B cell (primary cell): ENCODE measurements at regions not wholly inside any gene's neighbourhood (a gene's known extent, or its start where the extent isn't known, plus 50 kb on each side); places are given as distances from the start of the nearest gene placed in this dataset.

Experiments used
- ATAC-seq: fragments of 200-7000 bp; cut with Tn5 transposase; one replicate; pipeline ENCODE4 v1.10.0; 2021; ENCODE audit warnings: low read depth, mild to moderate bottlenecking, moderate number of reproducible peaks, moderate library complexity
- CTCF ChIA-PET: fragments of 350-600 bp; sonication (Branson Sonifier 250); formaldehyde crosslinking; loops from one replicate; lab custom pipeline; 2021; ENCODE audit warnings: antibody characterized with exemption, inconsistent platforms; lab: Charles Lee
- POLR2A ChIA-PET: fragments of 350-600 bp; sonication (Branson Sonifier 250); formaldehyde crosslinking; loops from one replicate; lab custom pipeline; 2021; ENCODE audit warnings: antibody characterized with exemption; lab: Charles Lee
- DNase-seq: peaks from one replicate; pipeline ENCODE4 v3.0.0; 2013
- H2AFZ ChIP-seq: 2 replicates; pipeline ENCODE4 v1.6.1; 2012; ENCODE audit warnings: mild to moderate bottlenecking, low read depth, low read length; ENCODE audit not compliant: insufficient read depth, poor library complexity, severe bottlenecking
- H3K27ac ChIP-seq, 2 donors: 1 replicate in 1 of 2; 2 replicates in 1 of 2; pipeline ENCODE4 v1.5.1; 2012 to 2013; ENCODE audit warnings: low read length in 2 of 2, mild to moderate bottlenecking in 2 of 2, moderate library complexity in 1 of 2
- H3K27me3 ChIP-seq, 4 experiments: fragments of 200-600 bp in 1 of 4; sonication (generic) in 1 of 4; replicated peaks in 1 of 4; 1 replicate in 2 of 4; 2 replicates in 2 of 4; pipeline versions ENCODE4 v1.6.1 to v1.7.0; 2013 to 2016; ENCODE audit warnings: low read length in 3 of 4, mild to moderate bottlenecking in 2 of 4, mixed read lengths in 1 of 4, moderate library complexity in 1 of 4; ENCODE audit not compliant: insufficient read depth in 4 of 4, control insufficient read depth in 3 of 4; ENCODE audit errors: control extremely low read depth in 1 of 4
- H3K36me3 ChIP-seq, 2 experiments: replicated peaks in 1 of 2; 1 replicate in 1 of 2; 2 replicates in 1 of 2; pipeline versions ENCODE4 v1.6.1 to v1.7.1; 2013; ENCODE audit warnings: low read length in 1 of 2; ENCODE audit not compliant: insufficient read depth in 2 of 2, control insufficient read depth in 1 of 2; ENCODE audit errors: control extremely low read depth in 1 of 2, extremely low read depth in 1 of 2
- H3K4me1 ChIP-seq, 2 donors: fragments of 200-600 bp in 1 of 2; sonication (generic) in 1 of 2; 1 replicate in 1 of 2; 2 replicates in 1 of 2; pipeline versions ENCODE4 v1.5.1 to v1.6.1; 2013 to 2017; ENCODE audit warnings: low read length in 2 of 2; ENCODE audit not compliant: control insufficient read depth in 2 of 2, insufficient read depth in 2 of 2
- H3K4me2 ChIP-seq: replicated peaks from 2 replicates; pipeline ENCODE3; 2012; ENCODE audit warnings: mild to moderate bottlenecking, low read depth, low read length; ENCODE audit not compliant: poor library complexity, severe bottlenecking
- H3K4me3 ChIP-seq, 5 experiments: fragments of 200-600 bp in 1 of 5; sonication (generic) in 1 of 5; 1 replicate in 3 of 5; 2 replicates in 2 of 5; pipeline versions ENCODE4 v1.5.1 to v1.7.0; 2011 to 2016; ENCODE audit warnings: low read length in 4 of 5, mild to moderate bottlenecking in 4 of 5, low read depth in 2 of 5, control low read depth in 1 of 5, moderate library complexity in 1 of 5; ENCODE audit not compliant: insufficient read depth in 1 of 5; ENCODE audit errors: control extremely low read depth in 1 of 5, extremely low read depth in 1 of 5
- H3K79me2 ChIP-seq: fragments of 200-600 bp; sonication (generic); one replicate; pipeline ENCODE4 v1.6.0; 2016; ENCODE audit warnings: low read length; ENCODE audit not compliant: control insufficient read depth, insufficient read depth
- H3K9ac ChIP-seq: fragments of 200-600 bp; sonication (generic); 2 replicates; pipeline ENCODE4 v1.6.1; 2017; ENCODE audit warnings: mild to moderate bottlenecking, low read length, moderate library complexity
- H3K9me3 ChIP-seq, 3 donors: one replicate each; pipeline versions ENCODE4 v1.6.1 to v1.7.1; 2013; ENCODE audit warnings: low read length in 2 of 3; ENCODE audit not compliant: control insufficient read depth in 2 of 3, insufficient read depth in 1 of 3; ENCODE audit errors: control extremely low read depth in 1 of 3
- H4K20me1 ChIP-seq: 2 replicates; pipeline ENCODE4 v1.6.0; 2012; ENCODE audit warnings: mild to moderate bottlenecking, low read length; ENCODE audit not compliant: insufficient read depth, control insufficient read depth, poor library complexity, severe bottlenecking
- H3K27ac Mint-ChIP-seq: one replicate; pipeline ENCODE4 v1.8.0; 2021; ENCODE audit warnings: mixed read lengths
- H3K27me3 Mint-ChIP-seq: one replicate; pipeline ENCODE4 v1.8.0; 2021; ENCODE audit warnings: mixed read lengths
- H3K4me1 Mint-ChIP-seq: one replicate; pipeline ENCODE4 v1.8.0; 2021; ENCODE audit warnings: mixed read lengths
- H3K4me3 Mint-ChIP-seq: one replicate; pipeline ENCODE4 v1.8.0; 2021; ENCODE audit warnings: mixed read lengths
- H3K9me3 Mint-ChIP-seq: one replicate; pipeline ENCODE4 v1.8.0; 2022; ENCODE audit warnings: mixed read lengths; ENCODE audit not compliant: insufficient read depth
- EZH2 ChIP-seq: IDR thresholded peaks from 2 replicates; pipeline ENCODE4 v1.6.1; 2012; ENCODE audit warnings: borderline replicate concordance, low read depth, mild to moderate bottlenecking, moderate library complexity, low read length; ENCODE audit not compliant: insufficient read depth, poor library complexity, severe bottlenecking
- WGBS: methylation state at CpG from one replicate; pipeline ENCODE4 v1.1.5; 2013; ENCODE audit warnings: missing lambda C conversion rate; ENCODE audit not compliant: insufficient coverage; 5-methylcytosine and 5-hydroxymethylcytosine counted together
- intact Hi-C: fragments of 100-400 bp; cut with micrococcal nuclease; formaldehyde crosslinking; loops from one replicate; pipeline ENCODE4 v1.10.0; 2022
- TF ChIP-seq, protein P1 (sequence below): fragments of 200-600 bp; IDR thresholded peaks from one replicate; pipeline ENCODE4 v1.8.0; 2022; ENCODE audit warnings: antibody characterized with exemption, mild to moderate bottlenecking

DNA sequence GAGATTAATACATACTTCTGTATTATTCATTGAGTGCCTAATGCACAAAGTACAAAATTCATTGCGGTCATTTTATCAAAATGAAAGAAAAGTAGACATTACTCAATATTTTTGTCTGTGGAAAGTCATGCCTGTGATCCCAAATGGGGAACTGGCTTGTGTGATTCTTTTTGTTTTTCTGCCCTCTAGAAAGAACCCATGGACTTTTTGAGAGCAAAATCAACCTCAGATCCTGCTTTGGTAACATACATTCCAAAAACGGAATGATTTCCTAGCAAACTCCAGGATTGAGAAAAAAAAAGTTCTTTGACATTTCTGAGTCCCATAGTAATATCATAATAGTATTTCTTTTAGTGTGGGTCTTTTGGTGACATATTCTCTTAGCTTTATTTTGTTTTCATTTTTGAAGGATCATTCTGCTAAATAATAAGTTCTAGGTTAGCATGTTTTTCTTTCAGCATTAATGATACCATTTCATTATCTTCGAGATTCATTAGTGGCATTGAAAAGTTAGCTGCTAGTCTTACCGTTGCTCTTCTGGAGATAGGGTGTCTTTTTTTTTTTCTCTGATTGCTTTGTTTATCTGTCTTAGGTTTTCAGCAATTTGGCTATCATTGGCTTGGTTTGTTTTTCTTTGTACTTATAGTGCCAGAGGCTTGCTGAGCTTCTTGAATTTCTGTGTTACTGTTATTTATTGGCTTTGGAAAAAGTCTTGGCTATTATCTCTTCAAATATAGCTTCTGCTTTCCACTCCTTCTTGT is 102.4 kb upstream of the CSNK1A1L start:
- no peak overlapping the region for H3K4me3 ChIP-seq
- WGBS = no CpG with 5 or more reads among the region's 4 CpGs
- intact Hi-C loops = no loop called here
- no peaks in the 10 kb centered on the region for H4K20me1 ChIP-seq
- no peak for TF ChIP-seq EZH2
- TF ChIP-seq, protein P1, sequence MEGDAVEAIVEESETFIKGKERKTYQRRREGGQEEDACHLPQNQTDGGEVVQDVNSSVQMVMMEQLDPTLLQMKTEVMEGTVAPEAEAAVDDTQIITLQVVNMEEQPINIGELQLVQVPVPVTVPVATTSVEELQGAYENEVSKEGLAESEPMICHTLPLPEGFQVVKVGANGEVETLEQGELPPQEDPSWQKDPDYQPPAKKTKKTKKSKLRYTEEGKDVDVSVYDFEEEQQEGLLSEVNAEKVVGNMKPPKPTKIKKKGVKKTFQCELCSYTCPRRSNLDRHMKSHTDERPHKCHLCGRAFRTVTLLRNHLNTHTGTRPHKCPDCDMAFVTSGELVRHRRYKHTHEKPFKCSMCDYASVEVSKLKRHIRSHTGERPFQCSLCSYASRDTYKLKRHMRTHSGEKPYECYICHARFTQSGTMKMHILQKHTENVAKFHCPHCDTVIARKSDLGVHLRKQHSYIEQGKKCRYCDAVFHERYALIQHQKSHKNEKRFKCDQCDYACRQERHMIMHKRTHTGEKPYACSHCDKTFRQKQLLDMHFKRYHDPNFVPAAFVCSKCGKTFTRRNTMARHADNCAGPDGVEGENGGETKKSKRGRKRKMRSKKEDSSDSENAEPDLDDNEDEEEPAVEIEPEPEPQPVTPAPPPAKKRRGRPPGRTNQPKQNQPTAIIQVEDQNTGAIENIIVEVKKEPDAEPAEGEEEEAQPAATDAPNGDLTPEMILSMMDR = no peak
- DNase-seq (no peak), ATAC-seq (no peak)
- H3K4me1 ChIP-seq = no peaks in the 10 kb centered on the region
- POLR2A ChIA-PET = no interaction called here
- no peak overlapping the region for H2AFZ ChIP-seq
- Mint-ChIP-seq H3K27me3 (no peaks in the 10 kb centered on the region), H3K4me3 (no peak overlapping the region), H3K9me3 (peaks cover 5% of the 10 kb centered on the region), H3K27ac (no peak overlapping the region), H3K4me1 (no peaks in the 10 kb centered on the region)
- no peaks in the 10 kb centered on the region for H3K27me3 ChIP-seq
- no peaks in the 10 kb centered on the region for H3K36me3 ChIP-seq
- no peaks in the 10 kb centered on the region for H3K9me3 ChIP-seq
- H3K4me2 ChIP-seq = no peak overlapping the region
- no peak overlapping the region for H3K9ac ChIP-seq
- no peaks in the 10 kb centered on the region for H3K79me2 ChIP-seq
- CTCF ChIA-PET = no interaction called here
- H3K27ac ChIP-seq = no peak overlapping the region

DNA sequence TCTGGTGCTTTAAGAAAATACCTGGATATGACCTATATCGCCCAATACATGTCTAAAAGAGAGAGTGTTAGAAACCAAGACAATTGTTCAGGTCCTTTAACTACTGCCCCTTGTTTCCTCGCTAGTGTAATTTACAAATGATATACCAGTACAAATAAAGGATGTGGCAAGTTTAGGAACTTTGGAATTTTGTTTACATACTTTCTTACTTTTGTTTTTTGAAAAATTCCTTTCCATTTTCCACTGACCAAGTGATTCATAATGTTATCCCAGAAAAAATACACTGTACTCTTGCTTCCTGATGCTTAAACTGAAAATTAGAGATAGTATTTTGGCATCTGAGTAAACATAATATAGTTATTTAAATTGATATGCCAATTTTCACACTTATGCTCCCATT is 96.8 kb upstream of the CSNK1A1L start:
- no peaks in the 10 kb centered on the region for H3K27me3 Mint-ChIP-seq

More for the DNA sequence above, 96.8 kb upstream of the CSNK1A1L start:
- ChIA-PET CTCF (no interaction called here), POLR2A (no interaction called here)
- TF ChIP-seq, protein P1 = no peak
- no peak for TF ChIP-seq EZH2
- H3K4me1 ChIP-seq = no peaks in the 10 kb centered on the region
- Mint-ChIP-seq H3K9me3 (no peaks in the 10 kb centered on the region), H3K4me3 (no peak overlapping the region), H3K4me1 (no peaks in the 10 kb centered on the region), H3K27ac (no peak overlapping the region)
- H3K27ac ChIP-seq = no peak overlapping the region
- no peak for DNase-seq
- peaks cover 0 to 8% (median 0%) of the 10 kb centered on the region in 3 donors for H3K9me3 ChIP-seq
- no peak overlapping the region for H3K4me3 ChIP-seq
- no peak overlapping the region for H2AFZ ChIP-seq
- H4K20me1 ChIP-seq = no peaks in the 10 kb centered on the region
- WGBS = no CpG with 5 or more reads among the region's 2 CpGs
- no peak overlapping the region for H3K9ac ChIP-seq
- no peaks in the 10 kb centered on the region for H3K27me3 ChIP-seq
- intact Hi-C loops = no loop called here
- no peaks in the 10 kb centered on the region for H3K36me3 ChIP-seq
- no peak overlapping the region for H3K4me2 ChIP-seq
- ATAC-seq = no peak
- no peaks in the 10 kb centered on the region for H3K79me2 ChIP-seq
